ENCODE measurements at regions not wholly inside any gene's neighbourhood (a gene's known extent, or its start where the extent isn't known, plus 50 kb on each side); places are given as distances from the start of the nearest gene placed in this dataset.

DNA sequence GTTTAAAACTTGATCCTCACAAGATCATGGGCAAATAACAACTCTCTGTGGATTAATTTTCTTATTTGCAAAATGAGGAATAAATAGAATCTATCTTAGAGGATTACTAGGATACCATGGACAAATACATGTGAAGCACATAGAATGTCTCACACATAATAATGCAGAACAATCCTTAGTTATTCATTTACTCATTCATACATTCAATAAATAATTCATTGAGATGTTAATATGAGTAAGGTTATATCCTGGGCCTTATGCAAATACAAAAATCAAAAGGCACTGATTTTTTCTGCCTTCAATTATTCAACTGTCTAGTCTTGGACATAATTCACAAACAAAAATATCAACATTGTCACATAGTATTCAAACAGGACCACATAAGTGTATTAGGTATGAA, 654.1 kb downstream of the MECOM start:
- no peak for TF ChIP-seq CTCF (IDR thresholded peaks at IDR 0.05)
- TF ChIP-seq, protein P1, sequence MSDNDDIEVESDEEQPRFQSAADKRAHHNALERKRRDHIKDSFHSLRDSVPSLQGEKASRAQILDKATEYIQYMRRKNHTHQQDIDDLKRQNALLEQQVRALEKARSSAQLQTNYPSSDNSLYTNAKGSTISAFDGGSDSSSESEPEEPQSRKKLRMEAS (CRISPR knock-in tag; IDR thresholded peaks at IDR 0.05), result no peak
